ENCODE measurements at regions not wholly inside any gene's neighbourhood (a gene's known extent, or its start where the extent isn't known, plus 50 kb on each side); places are given as distances from the start of the nearest gene placed in this dataset.
"Not testable (repeated sequence)": the region's sequence is repeated elsewhere in the genome, so short reads cannot be mapped to it uniquely, and the experiment has no call there.

DNA sequence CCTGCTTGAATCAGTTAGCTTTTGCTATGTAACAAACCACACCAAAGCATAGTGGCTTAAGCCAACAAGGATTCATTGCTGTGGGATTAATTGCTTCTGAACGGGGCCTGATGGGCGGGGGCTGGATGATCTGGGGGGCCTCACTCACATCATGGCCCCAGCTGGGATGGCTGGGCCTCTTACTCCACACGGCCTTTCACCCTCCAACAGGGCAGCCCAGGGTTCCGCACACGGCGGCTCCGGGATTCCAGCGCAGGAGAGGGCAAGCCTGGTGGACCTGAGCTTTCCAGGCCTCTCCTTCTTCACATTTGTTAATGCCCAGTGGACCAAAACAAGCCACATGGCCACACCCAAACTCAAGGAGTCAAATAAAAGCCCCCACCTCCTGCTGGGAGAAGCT is 86.3 kb upstream of the PHLPP1 start:
- no peak for DNase-seq

DNA sequence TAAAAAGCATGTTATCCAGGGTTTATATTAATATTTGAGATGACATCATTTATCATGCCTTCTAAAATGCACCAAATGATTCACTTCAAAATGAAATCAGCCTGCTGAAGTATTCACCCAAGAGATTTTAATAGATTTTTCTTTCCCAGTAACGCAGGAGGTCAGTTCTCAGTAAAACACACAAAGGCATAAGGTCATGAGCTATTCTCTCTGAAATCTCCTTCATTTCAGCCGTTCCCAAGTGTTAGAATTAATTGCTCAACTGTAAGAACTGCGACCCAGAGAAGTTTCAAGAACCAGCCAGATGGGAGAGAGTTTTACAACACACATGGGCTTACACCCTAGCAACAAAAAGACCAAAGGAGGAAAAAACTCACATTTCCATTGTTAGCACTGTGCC is 84.2 kb upstream of the PHLPP1 start:
- DNase-seq = no peak

- DNase-seq = no peak
These were observed 82.4 kb upstream of the PHLPP1 start for GRCh38 chr18:62632788-62633455.

- DNase-seq = peak; percentile 26 to 33 (median 29)
These were observed 80.9 kb upstream of the PHLPP1 start for GRCh38 chr18:62634458-62634857.

- DNase-seq = no peak
These were observed 80.2 kb upstream of the PHLPP1 start for GRCh38 chr18:62634979-62635630.

DNA sequence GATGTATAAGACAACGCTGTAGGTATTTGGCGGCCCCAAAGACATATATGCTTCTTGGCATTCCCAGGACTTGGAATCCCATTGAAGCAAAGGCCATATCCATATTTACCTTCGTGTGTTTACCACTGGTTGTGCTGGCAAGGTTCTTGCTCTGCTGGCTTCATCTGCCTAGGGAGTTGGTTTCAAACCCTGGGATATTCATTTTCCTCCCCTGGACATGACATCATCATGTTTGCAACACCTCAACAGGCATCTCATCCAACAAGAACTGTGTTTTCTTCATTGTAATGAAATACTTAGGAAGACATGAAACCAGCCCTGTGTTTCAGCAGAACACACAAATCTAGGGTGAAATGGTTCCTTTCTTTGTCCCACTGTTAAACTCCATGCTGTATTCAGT is 77.9 kb upstream of the PHLPP1 start:
- peak in 1 of 3 donors; percentile 6 for DNase-seq

- peak; percentile 47 to 76 (median 69) for DNase-seq
These were observed 77.3 kb upstream of the PHLPP1 start for GRCh38 chr18:62637807-62638687.

- DNase-seq = no peak
These were observed 72.2 kb upstream of the PHLPP1 start for GRCh38 chr18:62643181-62643580.

GRCh38 chr18:62644773-62645172 is 70.6 kb upstream of the PHLPP1 start:
- no peak for DNase-seq

- no peak for DNase-seq
These were observed 68.2 kb upstream of the PHLPP1 start for GRCh38 chr18:62647179-62647578.

- DNase-seq = no peak
These were observed 67.2 kb upstream of the PHLPP1 start for GRCh38 chr18:62648045-62648678.

- DNase-seq = no peak
These were observed 63.9 kb upstream of the PHLPP1 start for GRCh38 chr18:62651276-62652056.

- DNase-seq = not testable (repeated sequence)
These were observed 63.2 kb upstream of the PHLPP1 start for GRCh38 chr18:62652057-62652629.

GRCh38 chr18:62655520-62656219 is 59.7 kb upstream of the PHLPP1 start:
- no peak for DNase-seq

DNA sequence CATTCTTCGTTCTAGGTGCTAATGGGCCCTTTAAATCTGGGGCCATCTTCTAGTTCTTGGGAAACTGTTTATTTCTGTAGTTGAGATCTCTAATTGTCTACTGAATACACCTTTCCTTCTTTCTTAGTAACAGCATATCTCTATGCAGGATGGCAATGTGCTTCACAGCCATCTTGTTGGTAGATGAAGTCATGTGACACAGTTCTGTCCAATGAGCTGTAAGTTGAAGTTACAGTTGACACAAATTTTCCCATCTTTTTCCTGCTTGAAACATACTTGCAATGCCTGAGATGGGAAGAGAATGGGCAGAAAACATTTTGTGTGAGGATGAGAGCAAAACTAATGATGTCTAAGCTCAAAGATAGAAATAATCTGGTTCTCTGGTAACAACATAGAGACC is 57.3 kb upstream of the PHLPP1 start:
- DNase-seq = no peak

GRCh38 chr18:62659698-62660097 is 55.6 kb upstream of the PHLPP1 start:
- DNase-seq = no peak

- DNase-seq = no peak
These were observed 54.6 kb upstream of the PHLPP1 start for GRCh38 chr18:62660691-62661090.

DNA sequence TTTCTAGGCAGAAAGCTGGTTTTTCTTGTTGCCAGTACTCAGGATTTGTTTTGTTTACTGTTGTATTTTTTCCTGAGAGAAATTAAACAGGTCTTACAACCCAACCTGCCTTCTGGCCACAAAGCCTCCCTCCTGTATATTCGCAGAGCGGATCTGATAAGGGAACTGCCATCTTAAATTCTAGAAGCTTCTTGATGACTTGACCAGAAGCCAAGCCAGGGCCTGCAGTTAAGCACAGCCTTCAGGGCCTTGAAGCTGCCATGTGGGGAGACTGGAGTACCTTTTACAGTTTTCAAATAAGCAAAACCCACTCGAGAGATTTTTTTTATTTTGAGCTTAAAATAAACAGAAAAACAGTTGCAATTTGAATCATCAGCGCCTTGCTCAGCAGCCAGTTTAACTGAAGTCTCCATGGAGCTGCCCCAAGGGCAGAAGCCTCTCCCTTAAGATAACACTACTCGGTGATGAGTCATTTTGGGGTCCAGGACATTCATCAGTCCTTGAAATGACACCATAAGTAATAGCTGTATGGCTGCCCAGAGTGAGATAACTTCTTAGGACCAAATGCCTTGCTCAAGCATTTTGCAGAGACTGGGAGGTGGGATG is 51.5 kb upstream of the PHLPP1 start:
- no peak for DNase-seq

GRCh38 chr18:62664414-62664813 is 50.9 kb upstream of the PHLPP1 start:
- DNase-seq = no peak

GRCh38 chr18:62665188-62665587 is 50.2 kb upstream of the PHLPP1 start:
- no peak for DNase-seq
